ENCODE measurements at regions not wholly inside any gene's neighbourhood (a gene's known extent, or its start where the extent isn't known, plus 50 kb on each side); places are given as distances from the start of the nearest gene placed in this dataset.

DNA sequence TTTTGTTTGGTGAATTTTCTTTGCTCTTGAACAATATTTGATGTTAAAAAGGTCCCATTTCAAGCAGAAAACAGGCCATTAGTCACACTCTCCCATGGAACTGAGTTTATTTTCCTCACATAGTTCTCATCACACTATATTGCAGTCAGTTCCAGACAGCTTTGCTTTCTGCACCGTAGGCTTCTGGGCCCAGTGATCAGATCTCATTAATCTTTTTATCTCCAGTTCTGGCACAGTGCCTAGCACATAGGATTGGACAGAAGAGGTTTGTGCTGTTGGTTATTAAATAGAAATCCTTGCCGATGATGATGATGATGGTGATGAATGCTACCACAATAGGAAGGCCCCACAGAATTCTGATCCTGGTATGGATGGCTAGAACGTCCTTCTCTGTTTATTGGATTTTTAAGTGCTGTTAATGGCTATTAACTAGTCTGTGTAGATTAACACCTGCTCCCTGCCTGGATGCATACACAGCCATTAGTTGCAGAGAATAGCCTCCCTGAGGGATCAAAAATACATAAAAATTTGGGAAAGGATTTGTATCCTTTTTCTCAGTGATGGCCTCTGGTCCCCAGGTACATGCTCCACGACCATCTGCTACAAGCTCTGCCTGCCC, 52.0 kb upstream of the NTRK2 start (continued):
- TF ChIP-seq, protein P1, sequence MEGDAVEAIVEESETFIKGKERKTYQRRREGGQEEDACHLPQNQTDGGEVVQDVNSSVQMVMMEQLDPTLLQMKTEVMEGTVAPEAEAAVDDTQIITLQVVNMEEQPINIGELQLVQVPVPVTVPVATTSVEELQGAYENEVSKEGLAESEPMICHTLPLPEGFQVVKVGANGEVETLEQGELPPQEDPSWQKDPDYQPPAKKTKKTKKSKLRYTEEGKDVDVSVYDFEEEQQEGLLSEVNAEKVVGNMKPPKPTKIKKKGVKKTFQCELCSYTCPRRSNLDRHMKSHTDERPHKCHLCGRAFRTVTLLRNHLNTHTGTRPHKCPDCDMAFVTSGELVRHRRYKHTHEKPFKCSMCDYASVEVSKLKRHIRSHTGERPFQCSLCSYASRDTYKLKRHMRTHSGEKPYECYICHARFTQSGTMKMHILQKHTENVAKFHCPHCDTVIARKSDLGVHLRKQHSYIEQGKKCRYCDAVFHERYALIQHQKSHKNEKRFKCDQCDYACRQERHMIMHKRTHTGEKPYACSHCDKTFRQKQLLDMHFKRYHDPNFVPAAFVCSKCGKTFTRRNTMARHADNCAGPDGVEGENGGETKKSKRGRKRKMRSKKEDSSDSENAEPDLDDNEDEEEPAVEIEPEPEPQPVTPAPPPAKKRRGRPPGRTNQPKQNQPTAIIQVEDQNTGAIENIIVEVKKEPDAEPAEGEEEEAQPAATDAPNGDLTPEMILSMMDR (IDR thresholded peaks at IDR 0.05 in 2 of 3, conservative IDR thresholded peaks at IDR 0.05 in 1 of 3; ENCODE audit: borderline replicate concordance in 1 of 3, insufficient read depth in 1 of 3, low read depth in 2 of 3, low read length in 2 of 3) = no peak
- no peak for TF ChIP-seq SIN3A (IDR thresholded peaks at IDR 0.05; ENCODE audit: low read depth)
- no peak for TF ChIP-seq YY1 (IDR thresholded peaks at IDR 0.05; ENCODE audit: extremely low read depth, insufficient replicate concordance, low read depth, low read length)
- TF ChIP-seq ZNF274 (IDR thresholded peaks at IDR 0.05; ENCODE audit: low read depth, low read length) = no peak
- no peak for TF ChIP-seq EZH2phosphoT487 (IDR thresholded peaks at IDR 0.05; ENCODE audit: borderline replicate concordance)
- no peak for TF ChIP-seq EGR1 (IDR thresholded peaks at IDR 0.05; ENCODE audit: low read depth)
- no peak for TF ChIP-seq TCF7L2 (IDR thresholded peaks at IDR 0.05; ENCODE audit: borderline replicate concordance, extremely low read depth, insufficient read depth, insufficient read length)
- no peak for TF ChIP-seq RAD21 (IDR thresholded peaks at IDR 0.05; ENCODE audit: low read depth)
- TF ChIP-seq CBX3 (IDR thresholded peaks at IDR 0.05; ENCODE audit: low read depth) = no peak

Measured in HCT116 (cell line).